GM10266 (cell line): ENCODE measurements at regions not wholly inside any gene's neighbourhood (a gene's known extent, or its start where the extent isn't known, plus 50 kb on each side); places are given as distances from the start of the nearest gene placed in this dataset.

Experiments
- DNase-seq: peaks from one replicate; pipeline ENCODE4 v3.0.0; 2012; ENCODE audit errors: extremely low spot score
- TF ChIP-seq, protein P1 (sequence below): IDR thresholded peaks from 2 replicates; pipeline ENCODE4 v1.5.1; 2012; ENCODE audit warnings: mild to moderate bottlenecking, low read depth; ENCODE audit not compliant: control insufficient read depth, insufficient read depth; ENCODE audit errors: missing control alignments

DNA sequence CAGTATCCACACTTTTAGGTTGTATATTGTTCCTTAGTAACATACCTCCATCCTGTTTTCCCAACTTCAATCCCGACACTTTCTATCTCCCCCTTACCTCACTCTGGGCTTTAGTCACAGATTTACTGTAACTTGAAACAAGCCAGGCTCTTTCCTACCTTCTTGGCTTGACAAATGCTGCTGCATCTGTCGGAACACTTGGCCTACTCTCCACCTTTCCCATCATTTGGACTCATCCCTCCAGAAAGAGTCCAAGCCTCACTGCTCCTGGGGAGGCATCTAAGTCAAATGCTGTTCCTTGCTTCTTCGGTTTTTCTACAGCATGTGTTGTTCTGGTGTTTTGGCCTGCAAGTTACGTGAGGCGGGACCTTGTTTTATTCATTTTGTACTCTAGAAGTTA, 142.4 kb downstream of the DACT1 start:
- no peak for DNase-seq
- TF ChIP-seq, protein P1, sequence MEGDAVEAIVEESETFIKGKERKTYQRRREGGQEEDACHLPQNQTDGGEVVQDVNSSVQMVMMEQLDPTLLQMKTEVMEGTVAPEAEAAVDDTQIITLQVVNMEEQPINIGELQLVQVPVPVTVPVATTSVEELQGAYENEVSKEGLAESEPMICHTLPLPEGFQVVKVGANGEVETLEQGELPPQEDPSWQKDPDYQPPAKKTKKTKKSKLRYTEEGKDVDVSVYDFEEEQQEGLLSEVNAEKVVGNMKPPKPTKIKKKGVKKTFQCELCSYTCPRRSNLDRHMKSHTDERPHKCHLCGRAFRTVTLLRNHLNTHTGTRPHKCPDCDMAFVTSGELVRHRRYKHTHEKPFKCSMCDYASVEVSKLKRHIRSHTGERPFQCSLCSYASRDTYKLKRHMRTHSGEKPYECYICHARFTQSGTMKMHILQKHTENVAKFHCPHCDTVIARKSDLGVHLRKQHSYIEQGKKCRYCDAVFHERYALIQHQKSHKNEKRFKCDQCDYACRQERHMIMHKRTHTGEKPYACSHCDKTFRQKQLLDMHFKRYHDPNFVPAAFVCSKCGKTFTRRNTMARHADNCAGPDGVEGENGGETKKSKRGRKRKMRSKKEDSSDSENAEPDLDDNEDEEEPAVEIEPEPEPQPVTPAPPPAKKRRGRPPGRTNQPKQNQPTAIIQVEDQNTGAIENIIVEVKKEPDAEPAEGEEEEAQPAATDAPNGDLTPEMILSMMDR = no peak

DNA sequence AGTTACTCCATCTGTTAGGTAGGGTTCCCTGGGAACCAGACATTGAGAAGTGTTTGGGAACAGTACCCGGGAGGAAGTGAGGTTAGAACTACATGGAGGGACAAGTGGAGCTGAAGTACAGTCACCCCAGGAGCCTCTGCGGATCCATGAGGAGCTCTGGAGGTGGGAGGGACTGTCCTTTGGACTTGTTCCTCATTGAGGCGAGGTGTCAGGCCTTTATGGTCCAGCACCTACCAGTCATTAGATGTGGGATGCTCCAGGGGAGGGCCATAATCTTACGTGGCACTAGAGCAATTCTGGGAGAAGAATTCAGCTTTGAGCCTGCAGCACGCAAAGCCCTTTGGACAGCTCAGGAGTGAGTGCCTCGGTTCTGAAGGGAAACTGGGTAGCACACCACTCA, 142.8 kb downstream of the DACT1 start:
- no peak for DNase-seq
- TF ChIP-seq, protein P1 = no peak

DNA sequence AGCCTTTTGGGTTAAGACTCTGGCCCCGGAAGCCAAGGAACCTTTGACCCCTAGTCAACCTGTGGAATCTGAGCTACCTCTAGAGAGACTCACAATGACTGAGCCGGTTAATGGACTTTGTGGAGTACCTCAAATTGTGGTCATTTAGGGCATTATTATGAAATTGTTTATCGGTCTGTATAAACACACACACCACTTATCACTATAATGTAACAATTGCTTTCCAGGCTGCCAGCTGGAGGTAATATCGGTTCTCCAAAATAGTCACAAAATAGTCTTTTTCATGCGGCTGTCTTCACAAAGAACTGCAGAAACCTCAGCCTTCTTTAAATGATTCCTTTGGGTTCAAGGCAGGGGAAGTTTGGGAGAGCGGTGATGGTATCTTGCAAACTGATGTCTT, 144.2 kb downstream of the DACT1 start:
- no peak for DNase-seq
- TF ChIP-seq, protein P1 = no peak

DNA sequence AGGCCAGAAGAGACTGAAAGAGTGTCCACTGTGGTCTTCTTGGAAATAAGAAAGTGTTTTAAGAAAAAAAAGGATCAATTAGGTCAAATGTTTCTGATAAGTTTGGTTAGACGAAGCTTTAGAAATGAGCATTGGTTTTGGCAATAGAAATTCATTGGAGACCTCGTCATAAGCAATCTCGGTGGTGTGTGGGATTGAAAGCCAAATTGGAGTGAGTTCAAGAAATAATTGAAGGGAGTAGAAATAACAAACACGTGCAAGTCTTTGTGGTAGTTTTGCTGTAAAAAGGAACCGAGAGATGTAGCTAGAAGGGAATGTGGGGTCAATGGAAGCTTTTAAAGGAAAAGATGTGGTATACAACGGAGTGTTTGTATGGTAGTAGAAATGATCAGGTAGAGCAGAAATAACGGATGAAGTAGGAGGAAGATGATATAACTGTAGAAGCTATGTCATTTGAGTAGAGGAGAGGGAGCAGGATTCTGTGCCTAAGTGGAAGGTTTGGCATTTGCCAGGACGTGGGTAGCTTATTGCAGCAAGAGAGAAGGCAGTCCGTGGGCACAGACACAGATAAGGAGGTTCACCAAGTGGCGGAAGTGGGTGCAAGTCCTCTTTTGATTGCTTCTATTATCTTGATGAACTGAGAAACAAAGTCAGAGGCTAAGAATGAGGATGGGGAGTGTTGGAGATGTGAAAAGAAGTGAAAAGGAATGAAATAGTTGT, 146.2 kb downstream of the DACT1 start:
- TF ChIP-seq, protein P1 = no peak
- DNase-seq = no peak

DNA sequence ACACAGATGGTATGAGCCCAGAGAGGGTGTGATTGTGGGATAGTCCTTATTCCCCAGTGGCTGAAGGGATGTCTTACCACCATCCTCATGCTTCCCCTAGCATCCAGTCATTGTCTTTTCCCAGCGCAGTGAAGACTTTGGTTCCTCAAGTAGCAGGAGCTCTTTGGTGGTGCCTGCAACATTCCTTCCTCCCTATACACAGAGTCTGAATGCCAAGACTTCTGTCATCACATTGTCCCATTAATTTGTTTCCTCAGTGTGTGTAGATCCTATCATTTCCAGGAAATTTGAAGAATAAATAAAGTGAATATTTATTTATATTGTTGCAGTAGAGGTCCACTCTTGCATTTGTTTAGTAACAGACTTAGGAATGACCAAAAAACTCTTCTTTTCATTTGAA, 147.2 kb downstream of the DACT1 start:
- TF ChIP-seq, protein P1 = no peak
- DNase-seq = no peak

DNA sequence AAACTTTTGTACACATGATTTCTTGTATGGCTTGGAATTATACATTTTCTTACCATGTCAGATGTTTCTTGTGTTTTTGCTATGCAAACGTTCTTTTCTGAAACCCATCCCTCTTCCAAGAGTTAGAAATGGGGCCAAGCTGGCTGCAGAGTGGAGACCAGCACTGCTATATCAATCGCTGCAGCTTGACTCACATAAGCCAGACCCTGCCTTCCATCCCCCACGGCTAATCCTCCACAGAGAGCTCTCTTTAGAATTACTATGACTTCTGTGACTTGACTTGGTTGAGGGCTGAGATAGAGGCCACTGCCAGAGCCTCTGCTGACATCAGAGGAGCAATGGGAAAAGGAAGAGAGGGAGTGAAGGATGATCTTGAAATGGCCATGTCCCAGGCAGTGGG, 147.9 kb downstream of the DACT1 start:
- TF ChIP-seq, protein P1 = no peak
- no peak for DNase-seq

DNA sequence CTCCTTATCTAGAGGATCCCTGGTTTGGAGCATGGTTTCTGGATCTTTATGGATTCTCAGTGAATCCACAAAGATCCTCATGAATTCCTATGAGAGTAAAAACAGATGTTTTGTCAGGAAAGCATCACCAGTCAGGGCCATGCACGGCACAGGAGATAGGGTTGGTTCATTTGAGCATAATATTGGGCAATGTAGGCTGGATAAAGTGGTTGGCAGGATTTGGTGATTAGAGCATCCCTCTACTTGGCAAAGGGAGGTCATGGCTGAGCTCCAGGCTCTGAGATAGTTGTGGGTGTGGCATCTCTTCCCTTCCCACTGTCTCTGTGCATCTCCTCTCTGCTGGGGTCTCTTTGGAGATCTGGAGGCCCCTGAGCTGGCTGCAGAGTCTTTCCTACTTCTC, 149.8 kb downstream of the DACT1 start:
- TF ChIP-seq, protein P1 = no peak
- DNase-seq = no peak
